ENCODE measurements at regions not wholly inside any gene's neighbourhood (a gene's known extent, or its start where the extent isn't known, plus 50 kb on each side); places are given as distances from the start of the nearest gene placed in this dataset.
"Not testable (repeated sequence)": the region's sequence is repeated elsewhere in the genome, so short reads cannot be mapped to it uniquely, and the experiment has no call there.

GRCh38 chr2:59752512-59752911, 800.9 kb downstream of the BCL11A start:
- no peak for ATAC-seq
- ChIA-PET POLR2A (no interaction called here), CTCF (no interaction called here)
- Mint-ChIP-seq H3K4me1 (ENCODE audit: low read depth) (no peaks in the 10 kb centered on the region), H3K36me3 (ENCODE audit: low read depth) (no peaks in the 10 kb centered on the region), H3K4me3 (no peak overlapping the region), H3K27ac (no peak overlapping the region), H3K9me3 (ENCODE audit: insufficient read depth) (no peaks in the 10 kb centered on the region), H3K27me3 (ENCODE audit: low read depth) (no peaks in the 10 kb centered on the region)
- DNase-seq = no peak

- CTCF ChIA-PET = no interaction called here
- DNase-seq (no peak), ATAC-seq (no peak)
- Mint-ChIP-seq H3K27me3 (ENCODE audit: low read depth) (no peaks in the 10 kb centered on the region), H3K9me3 (ENCODE audit: insufficient read depth) (no peaks in the 10 kb centered on the region), H3K36me3 (ENCODE audit: low read depth) (no peaks in the 10 kb centered on the region), H3K4me3 (no peak overlapping the region), H3K27ac (no peak overlapping the region), H3K4me1 (ENCODE audit: low read depth) (no peaks in the 10 kb centered on the region)
- POLR2A ChIA-PET = no interaction called here
These were observed 801.4 kb downstream of the BCL11A start for GRCh38 chr2:59752071-59752470.

- H3K4me3 Mint-ChIP-seq; ATAC-seq; DNase-seq; CTCF ChIA-PET; H3K9me3 Mint-ChIP-seq (ENCODE audit: insufficient read depth); H3K36me3 Mint-ChIP-seq (ENCODE audit: low read depth); H3K4me1 Mint-ChIP-seq (ENCODE audit: low read depth); H3K27ac Mint-ChIP-seq; H3K27me3 Mint-ChIP-seq (ENCODE audit: low read depth): not testable (repeated sequence)
- POLR2A ChIA-PET = interaction anchor here (0.7 kb wide), 1 partner anchor 943 kb away, joined by 5 read pairs; no protein-coding TSS in a partner anchor
These were observed 802.2 kb downstream of the BCL11A start for GRCh38 chr2:59751214-59751613.

- no peaks in the 10 kb centered on the region for H3K27me3 Mint-ChIP-seq (ENCODE audit: low read depth)
- no peaks in the 10 kb centered on the region for H3K9me3 Mint-ChIP-seq (ENCODE audit: insufficient read depth)
- ATAC-seq = no peak
- no peak for DNase-seq
- POLR2A ChIA-PET = no interaction called here
- no peak overlapping the region for H3K4me3 Mint-ChIP-seq
- H3K27ac Mint-ChIP-seq = no peak overlapping the region
- H3K4me1 Mint-ChIP-seq (ENCODE audit: low read depth) = no peaks in the 10 kb centered on the region
- CTCF ChIA-PET = no interaction called here
- H3K36me3 Mint-ChIP-seq (ENCODE audit: low read depth) = no peaks in the 10 kb centered on the region
These were observed 807.2 kb downstream of the BCL11A start for GRCh38 chr2:59746291-59746690.

GRCh38 chr2:59745085-59745484, 808.4 kb downstream of the BCL11A start:
- ATAC-seq = no peak
- Mint-ChIP-seq H3K4me1 (ENCODE audit: low read depth) (no peaks in the 10 kb centered on the region), H3K9me3 (ENCODE audit: insufficient read depth) (no peaks in the 10 kb centered on the region), H3K27ac (no peak overlapping the region), H3K27me3 (ENCODE audit: low read depth) (peaks cover 2% of the 10 kb centered on the region), H3K4me3 (no peak overlapping the region), H3K36me3 (ENCODE audit: low read depth) (no peaks in the 10 kb centered on the region)
- ChIA-PET POLR2A (no interaction called here), CTCF (no interaction called here)
- DNase-seq = no peak

- H3K4me1 Mint-ChIP-seq (ENCODE audit: low read depth) = no peaks in the 10 kb centered on the region
- no peaks in the 10 kb centered on the region for H3K9me3 Mint-ChIP-seq (ENCODE audit: insufficient read depth)
- no peak for ATAC-seq
- no peak overlapping the region for H3K4me3 Mint-ChIP-seq
- no peaks in the 10 kb centered on the region for H3K36me3 Mint-ChIP-seq (ENCODE audit: low read depth)
- ChIA-PET CTCF (no interaction called here), POLR2A (no interaction called here)
- no peak for DNase-seq
- no peak overlapping the region for H3K27ac Mint-ChIP-seq
- peaks cover 2% of the 10 kb centered on the region for H3K27me3 Mint-ChIP-seq (ENCODE audit: low read depth)
These were observed 809.0 kb downstream of the BCL11A start for GRCh38 chr2:59744436-59744835.

- no peaks in the 10 kb centered on the region for H3K9me3 Mint-ChIP-seq (ENCODE audit: insufficient read depth)
- H3K27ac Mint-ChIP-seq = no peak overlapping the region
- peaks cover 2% of the 10 kb centered on the region for H3K27me3 Mint-ChIP-seq (ENCODE audit: low read depth)
- CTCF ChIA-PET = no interaction called here
- ATAC-seq = no peak
- no peaks in the 10 kb centered on the region for H3K36me3 Mint-ChIP-seq (ENCODE audit: low read depth)
- no peaks in the 10 kb centered on the region for H3K4me1 Mint-ChIP-seq (ENCODE audit: low read depth)
- DNase-seq = no peak
- POLR2A ChIA-PET = no interaction called here
- no peak overlapping the region for H3K4me3 Mint-ChIP-seq
These were observed 811.6 kb downstream of the BCL11A start for GRCh38 chr2:59741840-59742239.

GRCh38 chr2:59739166-59739565, 814.3 kb downstream of the BCL11A start:
- Mint-ChIP-seq H3K4me3 (no peak overlapping the region), H3K9me3 (ENCODE audit: insufficient read depth) (no peaks in the 10 kb centered on the region), H3K27me3 (ENCODE audit: low read depth) (peaks cover 2% of the 10 kb centered on the region), H3K4me1 (ENCODE audit: low read depth) (no peaks in the 10 kb centered on the region), H3K27ac (no peak overlapping the region), H3K36me3 (ENCODE audit: low read depth) (no peaks in the 10 kb centered on the region)
- POLR2A ChIA-PET = no interaction called here
- no peak for ATAC-seq
- no peak for DNase-seq
- CTCF ChIA-PET = no interaction called here

- H3K27ac Mint-ChIP-seq = no peak overlapping the region
- no peak for DNase-seq
- H3K4me3 Mint-ChIP-seq = no peak overlapping the region
- H3K36me3 Mint-ChIP-seq (ENCODE audit: low read depth) = no peaks in the 10 kb centered on the region
- POLR2A ChIA-PET = interaction anchor here (0.7 kb wide), 1 partner anchor 113 kb away, joined by 3 read pairs; no protein-coding TSS in a partner anchor
- CTCF ChIA-PET = no interaction called here
- no peaks in the 10 kb centered on the region for H3K4me1 Mint-ChIP-seq (ENCODE audit: low read depth)
- ATAC-seq = no peak
- peaks cover 2% of the 10 kb centered on the region for H3K27me3 Mint-ChIP-seq (ENCODE audit: low read depth)
- no peaks in the 10 kb centered on the region for H3K9me3 Mint-ChIP-seq (ENCODE audit: insufficient read depth)
These were observed 816.2 kb downstream of the BCL11A start for GRCh38 chr2:59737299-59737698.

- ChIA-PET POLR2A (no interaction called here), CTCF (no interaction called here)
- Mint-ChIP-seq H3K4me3 (no peak overlapping the region), H3K4me1 (ENCODE audit: low read depth) (no peaks in the 10 kb centered on the region), H3K27ac (no peak overlapping the region), H3K9me3 (ENCODE audit: insufficient read depth) (no peaks in the 10 kb centered on the region), H3K36me3 (ENCODE audit: low read depth) (no peaks in the 10 kb centered on the region), H3K27me3 (ENCODE audit: low read depth) (no peaks in the 10 kb centered on the region)
- DNase-seq (no peak), ATAC-seq (no peak)
These were observed 818.7 kb downstream of the BCL11A start for GRCh38 chr2:59734743-59735142.

GRCh38 chr2:59733970-59734369, 819.5 kb downstream of the BCL11A start:
- no peaks in the 10 kb centered on the region for H3K27me3 Mint-ChIP-seq (ENCODE audit: low read depth)
- ATAC-seq (no peak), DNase-seq (no peak)
- H3K4me1 Mint-ChIP-seq (ENCODE audit: low read depth) = no peaks in the 10 kb centered on the region
- ChIA-PET CTCF (no interaction called here), POLR2A (no interaction called here)
- H3K27ac Mint-ChIP-seq = no peak overlapping the region
- H3K36me3 Mint-ChIP-seq (ENCODE audit: low read depth) = no peaks in the 10 kb centered on the region
- H3K4me3 Mint-ChIP-seq = no peak overlapping the region
- H3K9me3 Mint-ChIP-seq (ENCODE audit: insufficient read depth) = no peaks in the 10 kb centered on the region

GRCh38 chr2:59733567-59733930, 819.9 kb downstream of the BCL11A start:
- ATAC-seq (no peak), DNase-seq (no peak)
- no peaks in the 10 kb centered on the region for H3K4me1 Mint-ChIP-seq (ENCODE audit: low read depth)
- H3K27me3 Mint-ChIP-seq (ENCODE audit: low read depth) = no peaks in the 10 kb centered on the region
- no peaks in the 10 kb centered on the region for H3K9me3 Mint-ChIP-seq (ENCODE audit: insufficient read depth)
- ChIA-PET POLR2A (no interaction called here), CTCF (no interaction called here)
- H3K4me3 Mint-ChIP-seq = no peak overlapping the region
- H3K27ac Mint-ChIP-seq = no peak overlapping the region
- no peaks in the 10 kb centered on the region for H3K36me3 Mint-ChIP-seq (ENCODE audit: low read depth)

GRCh38 chr2:59732871-59733566, 820.4 kb downstream of the BCL11A start:
- POLR2A ChIA-PET = no interaction called here
- no peaks in the 10 kb centered on the region for H3K27me3 Mint-ChIP-seq (ENCODE audit: low read depth)
- CTCF ChIA-PET = no interaction called here

More at GRCh38 chr2:59732871-59733566, 820.4 kb downstream of the BCL11A start:
- Mint-ChIP-seq H3K4me1 (ENCODE audit: low read depth) (no peaks in the 10 kb centered on the region), H3K4me3 (no peak overlapping the region), H3K36me3 (ENCODE audit: low read depth) (no peaks in the 10 kb centered on the region), H3K9me3 (ENCODE audit: insufficient read depth) (no peaks in the 10 kb centered on the region), H3K27ac (no peak overlapping the region)
- DNase-seq (no peak), ATAC-seq (no peak)

Data from activated CD8-positive, alpha-beta T cell treated with anti-CD3 and anti-CD28 coated beads, Interleukin-2, amount 10 ng/mL, durations not matched to agents 7 days and 5 days (primary cell).